DMS153 treated with DMSO at 0.1 percent for 48 hours (cell line): ENCODE measurements at regions not wholly inside any gene's neighbourhood (a gene's known extent, or its start where the extent isn't known, plus 50 kb on each side); places are given as distances from the start of the nearest gene placed in this dataset.
A peak's percentile ranks its signal among the peaks of the same experiment; 100 is the strongest.
"Not testable (repeated sequence)": the region's sequence is repeated elsewhere in the genome, so short reads cannot be mapped to it uniquely, and the experiment has no call there.

ENCODE experiments used
- DNase-seq: peaks from one replicate; lab custom pipeline; 2025; ENCODE audit not compliant: unreplicated experiment; lab: John Stamatoyannopoulos, UW

- no peak for DNase-seq
These were observed 73.9 kb downstream of the RMI1 start for GRCh38 chr9:84054341-84055010.

DNA sequence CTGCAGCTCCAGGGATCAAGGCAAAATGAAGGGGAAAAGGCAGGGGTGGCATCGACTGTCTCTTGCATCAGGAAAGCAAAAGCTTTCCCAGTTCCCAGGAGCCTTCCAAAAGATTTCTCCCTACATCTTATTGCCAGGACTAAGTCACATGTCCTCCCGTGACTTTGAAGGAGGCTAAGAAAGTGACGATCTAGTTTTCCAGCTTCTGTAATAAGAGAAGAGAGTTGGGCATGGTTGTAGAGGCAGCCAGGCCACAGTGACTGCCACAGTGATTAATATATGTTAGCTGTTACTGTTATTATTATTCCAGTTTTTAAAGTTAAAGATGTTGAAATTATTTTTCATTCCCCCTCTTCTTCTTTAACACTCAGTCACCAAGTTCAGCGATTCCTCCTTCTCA is 77.1 kb downstream of the RMI1 start:
- no peak for DNase-seq

DNA sequence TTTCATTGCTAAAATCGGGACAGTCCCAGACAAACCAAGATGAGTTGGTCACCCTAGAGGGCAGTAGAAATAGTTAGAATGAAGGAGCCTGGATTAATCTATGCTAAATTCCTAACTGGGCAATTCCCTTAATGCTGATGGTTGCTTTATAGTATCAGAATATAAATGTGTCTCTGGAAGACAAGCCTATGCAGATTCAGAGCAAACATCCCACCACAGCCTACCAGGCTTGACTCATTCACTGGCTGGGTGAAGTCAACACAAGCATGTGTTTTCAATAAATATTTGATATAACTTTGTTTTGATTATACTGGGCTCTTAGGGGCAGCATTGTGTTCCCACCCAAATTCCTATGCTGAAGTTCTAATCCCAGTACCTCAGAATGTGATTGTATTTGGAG is 79.3 kb downstream of the RMI1 start:
- no peak for DNase-seq

GRCh38 chr9:84061613-84062193 is 81.1 kb downstream of the RMI1 start:
- peak; percentile 43 for DNase-seq

DNA sequence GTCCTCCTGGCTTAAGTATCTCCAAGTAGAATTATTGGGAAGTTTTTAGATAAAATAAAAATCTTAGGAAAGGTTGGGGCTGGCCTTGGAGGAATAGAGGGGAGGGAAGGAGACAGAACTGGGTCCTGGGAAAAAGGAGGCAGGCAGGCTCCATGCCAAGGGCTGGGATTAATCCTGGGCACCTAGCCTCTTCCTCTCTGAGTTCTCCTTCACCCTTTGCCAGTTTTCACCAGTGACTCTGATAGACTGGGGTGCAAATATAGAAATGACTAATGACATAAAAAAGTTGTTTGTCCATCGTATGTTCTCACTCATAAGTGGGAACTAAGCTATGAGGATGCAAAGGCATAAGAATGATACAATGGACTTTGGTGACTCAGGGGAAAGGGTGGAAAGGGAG is 81.9 kb downstream of the RMI1 start:
- no peak for DNase-seq

- no peak for DNase-seq
These were observed 87.2 kb downstream of the RMI1 start for GRCh38 chr9:84067821-84068220.

- DNase-seq = no peak
These were observed 88.3 kb downstream of the RMI1 start for GRCh38 chr9:84068872-84069271.

DNA sequence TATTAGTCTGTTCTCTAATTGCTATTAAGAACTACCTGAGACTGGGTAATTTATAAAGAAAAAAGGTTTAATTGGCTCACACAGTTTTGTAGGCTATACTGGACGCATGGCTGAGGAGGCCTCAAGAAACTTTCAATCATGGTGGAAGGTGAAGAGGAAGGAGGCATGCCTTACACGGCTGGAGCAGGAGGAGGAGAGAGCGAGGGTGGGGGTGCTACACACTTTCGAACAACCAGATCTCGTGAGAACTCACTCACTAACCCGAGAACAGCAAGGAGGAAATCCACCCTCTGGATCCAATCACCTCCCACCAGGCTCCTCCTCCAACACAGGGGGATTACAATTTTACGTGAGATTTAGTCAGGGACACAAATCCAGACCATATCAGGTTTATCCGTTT is 90.0 kb downstream of the RMI1 start:
- no peak for DNase-seq

DNA sequence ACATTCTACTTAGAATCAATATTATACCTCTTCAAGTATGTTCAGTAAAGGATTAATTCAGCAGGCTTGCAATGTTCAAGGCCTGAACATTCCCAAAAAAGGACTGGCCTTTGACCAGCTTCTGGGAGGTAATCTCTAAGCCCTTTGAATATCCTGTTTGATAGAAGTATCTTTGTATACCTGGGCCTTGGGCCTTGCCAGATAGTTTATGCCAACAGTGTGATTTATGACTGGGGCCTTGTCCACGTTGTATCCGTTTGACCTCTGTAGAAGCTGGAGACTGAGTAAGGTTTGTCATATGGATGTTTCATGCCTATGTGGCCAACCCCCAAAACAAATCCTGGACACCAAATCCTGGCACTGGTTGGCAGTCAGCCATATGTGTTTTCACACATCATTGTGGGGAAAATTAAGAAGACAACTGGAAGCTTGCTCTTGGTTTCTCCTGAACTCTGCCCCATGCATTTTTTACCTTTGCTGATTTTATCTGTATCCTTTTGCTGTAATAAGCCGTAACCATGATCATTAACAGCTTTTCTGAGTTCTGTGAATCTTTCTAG is 92.1 kb downstream of the RMI1 start:
- no peak for DNase-seq

DNA sequence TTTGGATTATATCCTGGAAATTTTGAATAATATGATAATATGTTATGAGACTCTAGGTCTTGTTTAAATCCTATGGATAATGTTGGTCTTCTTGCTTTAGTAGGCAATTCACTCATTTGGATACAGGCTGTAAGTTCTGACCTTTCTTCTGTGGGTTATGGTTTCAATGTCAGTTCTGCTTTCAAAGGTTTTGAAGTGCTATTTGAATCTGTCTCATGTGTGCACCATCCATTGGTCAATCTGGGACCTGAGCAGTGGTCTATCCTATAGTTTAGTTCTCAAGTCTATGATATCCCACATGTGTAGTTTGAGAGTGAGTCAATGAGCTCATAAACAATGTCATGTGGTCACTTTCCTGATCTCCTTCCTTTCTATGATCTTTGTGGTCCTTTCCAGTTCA is 94.4 kb downstream of the RMI1 start:
- DNase-seq = no peak

GRCh38 chr9:84076384-84076783 is 95.8 kb downstream of the RMI1 start:
- no peak for DNase-seq

- not testable (repeated sequence) for DNase-seq
These were observed 97.2 kb downstream of the RMI1 start for GRCh38 chr9:84077816-84078215.

DNA sequence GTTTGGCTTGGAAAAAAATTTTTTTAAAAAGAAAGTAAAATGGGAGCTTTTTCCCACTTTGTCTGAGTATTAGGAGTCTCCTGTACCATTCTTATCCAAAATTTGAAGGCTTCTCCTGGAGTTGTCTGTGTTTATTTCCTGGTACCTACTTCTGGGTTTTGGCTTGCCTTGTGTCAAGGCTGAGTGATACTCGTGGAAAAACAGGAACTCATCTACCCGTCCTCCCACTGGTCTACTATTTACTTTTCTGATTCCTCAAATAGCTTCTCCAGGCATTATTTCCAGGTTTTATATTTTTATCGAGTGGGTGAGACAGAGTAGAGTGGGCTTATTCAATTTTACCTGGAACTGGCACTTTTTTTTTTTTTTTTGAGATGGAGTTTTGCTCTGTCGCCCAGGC is 99.4 kb downstream of the RMI1 start:
- DNase-seq = no peak

DNA sequence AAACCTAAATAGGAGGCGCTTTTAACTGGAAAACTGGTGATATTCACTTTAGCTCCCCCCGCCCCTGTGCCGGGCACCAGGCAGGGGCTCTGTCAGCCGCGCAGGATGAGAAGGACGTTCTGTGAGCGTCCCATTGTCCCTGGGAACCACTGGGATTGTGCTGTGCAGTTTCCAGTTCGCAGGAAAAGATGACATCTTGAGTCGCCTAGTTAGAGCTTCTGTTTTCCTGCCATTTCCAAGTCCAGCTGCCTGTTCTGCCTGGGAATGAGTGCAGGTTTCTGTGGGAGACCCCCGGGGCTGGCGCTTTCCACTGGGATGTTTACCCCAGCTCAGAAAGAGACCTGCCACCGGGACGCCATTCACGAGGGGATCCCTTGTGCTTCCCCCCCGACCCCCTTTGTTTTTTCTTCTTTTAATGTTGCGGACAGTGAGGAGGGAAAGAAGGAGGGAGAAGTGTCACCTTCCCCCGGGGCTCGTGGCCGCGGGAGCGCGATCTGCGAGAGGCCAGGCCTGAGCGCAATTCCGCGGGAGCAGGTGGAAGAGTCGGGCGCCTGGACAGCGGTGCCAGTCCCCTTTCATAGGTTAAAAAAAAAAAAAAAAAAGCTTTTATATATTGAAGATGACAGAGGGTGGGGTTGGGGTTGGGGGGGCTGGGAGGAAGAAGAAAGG is 121.5 kb downstream of the RMI1 start:
- no peak for DNase-seq

DNA sequence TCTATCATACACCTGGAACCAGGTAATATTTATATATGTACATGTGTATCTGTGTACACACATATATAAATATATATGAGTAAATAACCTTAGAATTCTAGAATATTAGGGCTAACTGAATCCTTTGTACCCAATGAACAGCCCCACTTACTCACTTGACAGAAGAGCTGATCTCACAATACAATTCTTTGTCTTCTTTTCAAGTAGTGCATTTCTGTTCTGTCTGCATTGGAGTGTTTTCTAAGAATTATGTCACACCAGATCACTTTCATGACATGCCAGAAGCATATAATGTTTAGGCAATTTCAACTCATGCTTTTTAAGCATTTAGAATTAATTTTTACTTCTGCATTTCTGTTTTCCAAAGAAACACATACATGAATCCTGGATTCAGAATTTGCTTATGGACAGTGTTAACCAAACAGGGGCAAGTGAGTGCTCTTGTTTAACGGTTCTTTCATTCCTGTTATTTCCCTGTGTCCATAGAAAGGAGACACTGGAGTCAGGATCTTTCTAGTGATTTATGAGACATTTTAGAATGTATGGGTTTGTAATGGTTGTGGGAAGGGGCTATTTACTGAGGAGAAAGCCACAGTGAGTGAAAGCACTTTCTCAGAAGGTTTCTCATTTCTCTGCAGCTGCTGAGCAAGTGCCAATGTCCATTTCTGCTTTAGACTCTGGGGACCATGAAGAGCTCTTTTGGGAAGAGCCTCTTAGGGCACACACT is 123.2 kb downstream of the RMI1 start:
- no peak for DNase-seq

DNA sequence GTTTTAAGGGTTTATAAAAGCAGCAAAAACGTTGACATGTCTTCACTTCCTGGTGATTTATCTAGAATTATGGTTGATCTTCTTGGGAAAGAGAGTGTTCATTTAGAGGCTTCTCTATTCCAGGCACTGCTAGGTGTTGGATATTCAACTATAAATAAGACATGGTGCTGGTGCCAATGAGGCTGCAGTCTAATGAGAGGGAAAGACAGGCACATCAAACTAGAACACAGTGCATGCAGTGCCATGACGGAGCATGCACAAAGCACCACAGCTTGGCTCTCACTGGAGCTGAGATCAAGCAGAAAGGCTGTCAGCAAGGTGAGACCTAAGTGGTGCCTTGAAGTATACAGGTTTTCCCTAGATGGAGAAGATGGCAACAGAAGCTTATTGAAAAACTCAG is 126.5 kb downstream of the RMI1 start:
- no peak for DNase-seq

DNA sequence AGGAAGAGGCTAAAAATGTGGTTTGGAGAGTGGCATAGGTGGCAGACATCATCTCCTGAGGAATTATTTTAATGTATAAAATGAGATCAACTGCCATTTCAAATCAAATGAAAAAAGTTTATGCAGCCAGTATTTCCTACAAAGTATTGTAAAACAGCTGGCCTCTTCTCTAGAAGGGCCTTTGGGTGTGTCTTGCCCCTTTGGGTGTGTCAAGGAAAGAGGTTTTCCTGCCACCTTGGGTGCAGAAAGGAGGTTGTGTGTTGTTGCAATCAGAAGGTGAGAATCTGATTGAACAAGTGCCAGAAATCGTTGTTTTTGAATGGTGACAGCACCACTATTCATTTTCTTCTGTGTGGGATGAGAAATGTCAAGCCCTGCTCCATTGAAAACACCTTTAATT is 127.4 kb downstream of the RMI1 start:
- no peak for DNase-seq

DNA sequence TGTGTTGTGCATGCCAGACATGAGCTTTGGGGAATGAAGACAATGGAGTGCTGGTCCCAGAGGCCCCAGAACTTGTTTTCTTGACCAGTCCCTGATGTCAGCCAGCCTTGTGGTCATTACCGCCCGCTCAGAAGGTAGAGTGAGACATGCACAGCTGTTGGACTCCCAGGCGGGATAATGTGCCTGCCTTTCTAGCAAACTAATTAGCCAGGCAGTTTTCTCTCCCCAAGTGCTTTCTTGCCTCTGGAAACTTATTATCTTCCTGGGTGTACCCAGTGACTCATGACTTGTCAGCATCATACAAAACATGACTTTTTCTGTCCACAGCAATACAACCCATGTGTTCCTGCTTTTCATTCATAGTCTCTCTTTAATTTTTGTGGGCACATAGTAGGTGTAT is 131.1 kb downstream of the RMI1 start:
- no peak for DNase-seq

GRCh38 chr9:84121991-84122523 is 141.5 kb downstream of the RMI1 start:
- DNase-seq = peak; percentile 76

GRCh38 chr9:84122572-84122971 is 142.0 kb downstream of the RMI1 start:
- DNase-seq = no peak

GRCh38 chr9:84123648-84124406 is 143.2 kb downstream of the RMI1 start:
- DNase-seq = no peak
